ENCODE measurements at regions not wholly inside any gene's neighbourhood (a gene's known extent, or its start where the extent isn't known, plus 50 kb on each side); places are given as distances from the start of the nearest gene placed in this dataset.

DNA sequence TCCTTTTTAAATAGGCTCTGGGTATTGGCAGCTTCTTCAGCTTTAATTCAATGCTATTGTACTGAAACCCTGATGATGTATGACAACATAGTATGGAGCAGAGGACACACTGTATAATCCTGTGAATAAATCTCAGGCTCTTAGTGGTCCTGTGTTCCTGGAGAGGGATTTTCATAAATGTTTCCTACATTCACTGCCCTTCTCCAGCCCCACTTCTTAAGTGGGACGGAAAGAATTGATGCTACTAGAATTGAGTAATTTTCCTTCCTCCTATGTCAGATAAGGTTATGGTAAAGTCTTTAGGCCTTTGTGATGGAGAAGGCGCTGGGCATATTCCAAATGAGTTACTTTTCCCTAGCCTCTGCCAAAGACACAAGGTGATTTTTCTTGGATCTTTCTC, 779.4 kb downstream of the TNS3 start:
- DNase-seq (ENCODE audit: insufficient read length, low spot score) (no peak), FAIRE-seq (no peak)
- TF ChIP-seq PAX5 (IDR thresholded peaks at IDR 0.05; ENCODE audit: insufficient read depth, low read length, severe bottlenecking) (no peak), POLR2A (IDR thresholded peaks at IDR 0.05; ENCODE audit: low read depth, low read length) (no peak), POLR2AphosphoS5 (IDR thresholded peaks at IDR 0.05; ENCODE audit: low read depth, low read length) (no peak), SPI1 (IDR thresholded peaks at IDR 0.05; ENCODE audit: low read depth, low read length) (no peak), TAF1 (IDR thresholded peaks at IDR 0.05; ENCODE audit: low read depth, low read length) (no peak), POU2F2 (IDR thresholded peaks at IDR 0.05; ENCODE audit: low read depth, low read length) (no peak)

DNA sequence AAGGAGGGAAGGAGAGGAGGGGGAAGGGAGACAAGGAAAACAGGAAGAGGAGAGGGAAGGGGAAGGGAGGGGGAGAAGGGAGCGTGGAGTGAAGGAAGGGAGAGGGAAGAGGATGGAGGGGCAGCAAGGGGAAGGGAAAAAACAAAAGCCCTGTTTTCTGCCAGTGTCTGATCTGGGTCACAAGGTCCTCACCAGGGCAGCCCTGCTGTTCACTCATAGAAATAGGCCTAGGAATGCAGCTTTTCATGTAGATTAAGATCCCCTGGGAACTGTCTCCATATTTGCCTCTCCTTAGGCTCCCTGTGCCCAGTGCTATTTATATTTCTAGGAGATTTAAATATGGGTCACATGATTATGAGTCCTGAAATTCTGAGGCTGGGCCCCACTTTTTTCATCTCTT, 790.7 kb downstream of the TNS3 start:
- DNase-seq (ENCODE audit: insufficient read length, low spot score), result no peak
- TF ChIP-seq SPI1 (IDR thresholded peaks at IDR 0.05; ENCODE audit: low read depth, low read length) (no peak), POLR2AphosphoS5 (IDR thresholded peaks at IDR 0.05; ENCODE audit: low read depth, low read length) (no peak), POU2F2 (IDR thresholded peaks at IDR 0.05; ENCODE audit: low read depth, low read length) (no peak), PAX5 (IDR thresholded peaks at IDR 0.05; ENCODE audit: insufficient read depth, low read length, severe bottlenecking) (no peak), POLR2A (IDR thresholded peaks at IDR 0.05; ENCODE audit: low read depth, low read length) (no peak), TAF1 (IDR thresholded peaks at IDR 0.05; ENCODE audit: low read depth, low read length) (no peak)

DNA sequence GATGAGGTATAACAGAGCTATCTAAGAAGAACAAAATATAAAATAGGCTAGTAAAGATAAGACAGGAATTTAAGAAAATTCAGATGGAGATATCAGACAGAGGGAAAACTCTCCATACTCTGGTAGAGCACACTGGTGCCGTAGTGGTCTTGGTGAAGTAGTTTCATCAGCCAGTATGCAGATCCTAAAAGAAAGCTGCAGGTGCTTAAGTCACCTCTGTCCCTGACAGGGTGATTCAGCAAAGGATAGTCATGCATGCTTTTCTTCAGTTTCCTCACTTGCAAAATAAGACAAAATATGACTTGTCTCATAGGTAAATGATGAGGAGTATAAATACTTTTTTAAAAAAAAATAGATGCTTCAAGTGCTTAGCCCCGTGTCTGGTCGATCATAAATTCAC, 794.9 kb downstream of the TNS3 start:
- TF ChIP-seq POLR2A (IDR thresholded peaks at IDR 0.05; ENCODE audit: low read depth, low read length) (no peak), POLR2AphosphoS5 (IDR thresholded peaks at IDR 0.05; ENCODE audit: low read depth, low read length) (no peak), SPI1 (IDR thresholded peaks at IDR 0.05; ENCODE audit: low read depth, low read length) (no peak), PAX5 (IDR thresholded peaks at IDR 0.05; ENCODE audit: insufficient read depth, low read length, severe bottlenecking) (no peak), TAF1 (IDR thresholded peaks at IDR 0.05; ENCODE audit: low read depth, low read length) (no peak), POU2F2 (IDR thresholded peaks at IDR 0.05; ENCODE audit: low read depth, low read length) (no peak)
- DNase-seq (ENCODE audit: insufficient read length, low spot score) (no peak), FAIRE-seq (no peak)

More for the DNA sequence above, 790.7 kb downstream of the TNS3 start:
- no peak for FAIRE-seq

DNA sequence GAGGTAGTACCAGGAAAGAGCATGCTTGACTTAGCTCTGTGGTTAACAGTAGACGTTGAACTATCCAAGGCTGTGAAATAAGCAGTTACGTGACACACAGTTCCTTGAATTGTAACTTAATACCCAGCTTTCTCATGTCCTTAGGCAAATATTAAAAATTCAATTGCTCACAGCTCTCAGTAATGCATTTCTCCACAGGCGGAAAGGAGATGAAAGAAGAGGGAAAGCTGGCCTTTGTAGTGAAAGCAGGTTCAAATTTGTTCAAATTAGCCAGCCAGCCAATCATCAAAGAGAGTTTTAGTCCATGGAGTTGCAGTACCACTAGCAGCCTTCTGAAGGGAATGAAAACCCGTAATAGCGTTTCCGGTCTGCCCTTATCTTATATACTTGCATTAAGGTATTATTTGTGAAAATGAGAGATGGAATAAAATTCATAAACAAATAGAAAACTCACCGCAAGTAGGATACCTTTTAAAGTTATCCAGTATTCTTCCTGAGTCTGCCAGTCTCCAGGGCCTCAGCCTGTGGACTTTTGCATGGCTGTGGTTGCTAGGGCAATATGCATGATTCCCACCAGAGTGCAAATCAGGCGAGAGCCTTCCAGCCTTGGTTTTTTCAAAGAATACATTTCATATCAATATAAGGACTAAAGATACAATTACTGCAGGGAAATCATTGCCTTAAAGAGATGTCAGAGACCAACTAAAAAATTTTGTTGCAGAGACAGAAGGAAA, 795.5 kb downstream of the TNS3 start:
- FAIRE-seq, result no peak

DNA sequence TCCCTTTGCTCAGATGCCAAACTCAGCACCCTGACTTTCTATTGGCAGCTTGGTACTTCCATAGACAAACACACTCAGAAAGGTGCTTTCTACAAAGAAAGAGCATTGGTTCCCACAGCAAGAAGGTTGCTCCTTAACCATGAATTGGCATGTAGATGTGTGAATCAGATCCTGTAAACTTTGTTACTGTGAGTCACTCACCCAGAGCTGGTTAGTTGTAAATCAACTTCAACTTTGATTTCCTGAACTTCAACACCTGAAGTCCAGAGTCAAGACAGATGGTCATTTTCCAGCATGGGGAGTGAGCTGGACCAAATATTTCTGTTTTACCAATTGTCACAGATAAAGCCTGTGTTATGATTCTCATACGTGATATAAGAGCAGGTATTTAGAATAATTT, 797.2 kb downstream of the TNS3 start:
- TF ChIP-seq TAF1 (IDR thresholded peaks at IDR 0.05; ENCODE audit: low read depth, low read length), result no peak
- TF ChIP-seq POLR2A (IDR thresholded peaks at IDR 0.05; ENCODE audit: low read depth, low read length), result no peak
- TF ChIP-seq POU2F2 (IDR thresholded peaks at IDR 0.05; ENCODE audit: low read depth, low read length), result no peak
- no peak for TF ChIP-seq POLR2AphosphoS5 (IDR thresholded peaks at IDR 0.05; ENCODE audit: low read depth, low read length)
- no peak for TF ChIP-seq SPI1 (IDR thresholded peaks at IDR 0.05; ENCODE audit: low read depth, low read length)
- no peak for TF ChIP-seq PAX5 (IDR thresholded peaks at IDR 0.05; ENCODE audit: insufficient read depth, low read length, severe bottlenecking)
- DNase-seq (ENCODE audit: insufficient read length, low spot score) (no peak), FAIRE-seq (no peak)

More for the DNA sequence above, 795.5 kb downstream of the TNS3 start:
- no peak for TF ChIP-seq POU2F2 (IDR thresholded peaks at IDR 0.05; ENCODE audit: low read depth, low read length)
- TF ChIP-seq TAF1 (IDR thresholded peaks at IDR 0.05; ENCODE audit: low read depth, low read length), result no peak
- no peak for TF ChIP-seq PAX5 (IDR thresholded peaks at IDR 0.05; ENCODE audit: insufficient read depth, low read length, severe bottlenecking)
- no peak for DNase-seq (ENCODE audit: insufficient read length, low spot score)

DNA sequence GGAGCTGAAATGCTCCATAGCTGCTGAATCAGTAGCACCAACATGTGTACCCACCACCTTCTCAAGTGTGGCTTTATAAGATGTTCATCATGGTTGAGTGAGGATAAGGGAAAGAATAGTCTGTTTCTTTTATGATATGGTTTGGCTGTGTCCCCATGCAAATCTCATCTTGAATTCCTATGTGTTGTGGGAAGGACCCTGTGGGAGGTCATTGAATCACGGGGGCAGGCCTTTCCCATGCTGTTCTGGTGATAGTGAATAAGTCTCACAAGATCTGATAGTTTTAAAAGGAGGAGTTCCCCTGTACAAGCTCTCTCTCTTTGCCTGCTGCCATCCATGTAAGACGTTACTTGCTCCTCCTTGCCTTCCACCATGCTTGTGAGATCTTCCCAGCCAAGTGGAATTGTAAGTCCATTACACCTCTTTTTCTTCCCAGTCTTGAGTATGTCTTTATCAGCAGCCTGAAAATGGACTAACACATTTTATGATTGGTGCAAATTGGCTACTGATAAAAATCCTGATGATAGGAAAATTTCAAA, 799.9 kb downstream of the TNS3 start:
- DNase-seq (ENCODE audit: insufficient read length, low spot score) (no peak), FAIRE-seq (no peak)
- TF ChIP-seq TAF1 (IDR thresholded peaks at IDR 0.05; ENCODE audit: low read depth, low read length) (no peak), POLR2AphosphoS5 (IDR thresholded peaks at IDR 0.05; ENCODE audit: low read depth, low read length) (no peak), SPI1 (IDR thresholded peaks at IDR 0.05; ENCODE audit: low read depth, low read length) (no peak), POU2F2 (IDR thresholded peaks at IDR 0.05; ENCODE audit: low read depth, low read length) (no peak), POLR2A (IDR thresholded peaks at IDR 0.05; ENCODE audit: low read depth, low read length) (no peak), PAX5 (IDR thresholded peaks at IDR 0.05; ENCODE audit: insufficient read depth, low read length, severe bottlenecking) (no peak)

DNA sequence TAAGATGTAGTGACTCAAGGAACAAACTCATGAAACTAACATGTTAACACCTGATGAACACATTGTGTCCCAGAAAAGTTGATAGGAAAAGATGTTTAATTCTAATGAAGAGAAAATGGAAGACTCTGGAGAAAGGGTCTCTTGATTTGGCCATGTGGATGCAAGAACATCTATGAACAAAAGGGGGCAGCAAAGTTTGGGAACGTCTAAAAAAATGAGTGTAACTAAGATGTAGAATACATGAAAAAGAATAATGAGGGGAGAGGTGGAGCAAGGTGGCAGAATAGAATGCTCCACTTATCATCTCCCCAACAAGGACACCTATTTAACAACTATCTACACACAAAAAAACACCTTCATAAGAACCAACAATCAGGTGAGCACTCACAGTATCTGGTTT, 805.1 kb downstream of the TNS3 start:
- FAIRE-seq (no peak), DNase-seq (ENCODE audit: insufficient read length, low spot score) (no peak)
- TF ChIP-seq POLR2A (IDR thresholded peaks at IDR 0.05; ENCODE audit: low read depth, low read length), result no peak
- TF ChIP-seq SPI1 (IDR thresholded peaks at IDR 0.05; ENCODE audit: low read depth, low read length), result no peak
- TF ChIP-seq POLR2AphosphoS5 (IDR thresholded peaks at IDR 0.05; ENCODE audit: low read depth, low read length), result no peak
- no peak for TF ChIP-seq POU2F2 (IDR thresholded peaks at IDR 0.05; ENCODE audit: low read depth, low read length)
- no peak for TF ChIP-seq TAF1 (IDR thresholded peaks at IDR 0.05; ENCODE audit: low read depth, low read length)
- no peak for TF ChIP-seq PAX5 (IDR thresholded peaks at IDR 0.05; ENCODE audit: insufficient read depth, low read length, severe bottlenecking)

DNA sequence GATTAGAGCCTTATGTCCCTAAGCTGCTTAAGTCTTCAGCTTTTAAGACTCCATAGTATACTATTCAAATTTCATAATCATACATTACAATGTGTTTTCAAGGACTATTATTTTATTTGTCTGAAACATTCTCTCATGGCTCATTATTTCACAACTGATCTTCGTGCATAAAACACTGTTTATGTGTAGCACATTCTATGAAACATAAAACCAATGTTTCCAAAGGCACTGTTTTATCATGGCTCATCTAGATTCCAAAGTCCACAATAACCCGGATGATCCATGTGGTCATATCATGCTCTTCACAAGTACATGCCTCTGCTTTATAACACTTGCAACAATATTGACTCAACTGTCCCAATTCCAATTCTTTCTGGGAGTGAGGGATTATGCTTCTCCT, 806.1 kb downstream of the TNS3 start:
- no peak for DNase-seq (ENCODE audit: insufficient read length, low spot score)
- TF ChIP-seq POLR2A (IDR thresholded peaks at IDR 0.05; ENCODE audit: low read depth, low read length) (no peak), POLR2AphosphoS5 (IDR thresholded peaks at IDR 0.05; ENCODE audit: low read depth, low read length) (no peak), PAX5 (IDR thresholded peaks at IDR 0.05; ENCODE audit: insufficient read depth, low read length, severe bottlenecking) (no peak), SPI1 (IDR thresholded peaks at IDR 0.05; ENCODE audit: low read depth, low read length) (no peak), POU2F2 (IDR thresholded peaks at IDR 0.05; ENCODE audit: low read depth, low read length) (no peak), TAF1 (IDR thresholded peaks at IDR 0.05; ENCODE audit: low read depth, low read length) (no peak)
- no peak for FAIRE-seq

DNA sequence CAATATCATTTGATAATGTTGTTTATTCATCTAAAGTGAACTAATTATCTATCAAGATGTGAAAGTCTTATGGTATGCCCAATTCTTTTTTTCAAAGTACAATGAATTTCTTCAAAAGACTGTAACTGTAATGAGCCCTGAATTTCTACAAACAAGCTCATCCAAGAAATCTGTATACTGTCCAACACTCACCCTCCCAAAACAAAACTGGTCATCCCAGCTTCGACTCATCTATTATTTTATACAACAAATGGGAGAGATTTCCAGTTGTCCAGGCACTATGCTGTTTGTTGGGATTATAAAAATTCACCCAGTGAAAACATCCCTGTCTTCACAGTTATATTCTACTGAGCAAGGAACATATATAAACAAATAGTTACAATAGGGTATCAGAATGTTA, 806.9 kb downstream of the TNS3 start:
- DNase-seq (ENCODE audit: insufficient read length, low spot score) (no peak), FAIRE-seq (no peak)
- TF ChIP-seq POLR2AphosphoS5 (IDR thresholded peaks at IDR 0.05; ENCODE audit: low read depth, low read length) (no peak), POLR2A (IDR thresholded peaks at IDR 0.05; ENCODE audit: low read depth, low read length) (no peak), TAF1 (IDR thresholded peaks at IDR 0.05; ENCODE audit: low read depth, low read length) (no peak), POU2F2 (IDR thresholded peaks at IDR 0.05; ENCODE audit: low read depth, low read length) (no peak), PAX5 (IDR thresholded peaks at IDR 0.05; ENCODE audit: insufficient read depth, low read length, severe bottlenecking) (no peak), SPI1 (IDR thresholded peaks at IDR 0.05; ENCODE audit: low read depth, low read length) (no peak)
